H1 (cell line): ENCODE measurements at regions not wholly inside any gene's neighbourhood (a gene's known extent, or its start where the extent isn't known, plus 50 kb on each side); places are given as distances from the start of the nearest gene placed in this dataset.

Source experiments
- BACH1 ChIP-seq: IDR thresholded peaks from 2 replicates; pipeline ENCODE4 v1.6.1; 2012; ENCODE audit warnings: low read length, improper control_type of control experiment
- CEBPB ChIP-seq: IDR thresholded peaks from 2 replicates; pipeline ENCODE4 v1.6.1; 2012; ENCODE audit warnings: low read depth, low read length
- CHD2 ChIP-seq: IDR thresholded peaks from 2 replicates; pipeline ENCODE4 v1.6.1; 2012; ENCODE audit warnings: low read length, improper control_type of control experiment
- CTCF ChIP-seq, 3 experiments: IDR thresholded peaks; 1 replicate in 2 of 3; 2 replicates in 1 of 3; pipeline versions ENCODE4 v1.5.1 to v1.6.1; 2011; ENCODE audit warnings: low read length in 3 of 3, mild to moderate bottlenecking in 3 of 3, inconsistent platforms in 2 of 3, low read depth in 1 of 3, moderate library complexity in 1 of 3; ENCODE audit not compliant: insufficient read depth in 1 of 3; ENCODE audit errors: control extremely low read depth in 1 of 3
- E2F6 ChIP-seq: IDR thresholded peaks from 2 replicates; pipeline ENCODE4 v1.6.1; 2012; ENCODE audit warnings: inconsistent platforms
- EGR1 ChIP-seq: IDR thresholded peaks from 2 replicates; pipeline ENCODE4 v1.6.1; 2011; ENCODE audit warnings: low read depth, low read length, borderline replicate concordance
- EP300 ChIP-seq, 2 experiments: IDR thresholded peaks; 1 replicate in 1 of 2; 2 replicates in 1 of 2; pipeline ENCODE4 v1.6.1; 2011 to 2012; ENCODE audit warnings: low read depth in 2 of 2, low read length in 2 of 2, mild to moderate bottlenecking in 2 of 2, borderline replicate concordance in 1 of 2, inconsistent platforms in 1 of 2, moderate library complexity in 1 of 2
- EZH2 ChIP-seq: fragments of 200-600 bp; sonication (generic); IDR thresholded peaks from 2 replicates; pipeline ENCODE4 v1.7.1; 2012; ENCODE audit warnings: low read depth, mild to moderate bottlenecking, moderate library complexity, low read length, inconsistent platforms; ENCODE audit not compliant: severe bottlenecking
- NRF1 ChIP-seq: IDR thresholded peaks from 2 replicates; pipeline ENCODE4 v1.6.1; 2011; ENCODE audit warnings: mild to moderate bottlenecking, low read depth, low read length, improper control_type of control experiment
- TAF1 ChIP-seq: IDR thresholded peaks from 2 replicates; pipeline ENCODE4 v1.6.1; 2011; ENCODE audit warnings: mild to moderate bottlenecking, low read depth, low read length
- USF2 ChIP-seq: IDR thresholded peaks from 2 replicates; pipeline ENCODE4 v1.6.1; 2011; ENCODE audit warnings: low read length, improper control_type of control experiment

GRCh38 chr1:11395616-11396015, 83.3 kb upstream of the DISP3 start:
- TF ChIP-seq NRF1 (no peak), EP300 (IDR thresholded peaks at IDR 0.05; ENCODE audit: borderline replicate concordance in 1 of 2, low read depth in 2 of 2, low read length in 2 of 2) (no peak), BACH1 (no peak), USF2 (no peak), EGR1 (no peak), E2F6 (no peak), EZH2 (no peak), CEBPB (no peak), CTCF (IDR thresholded peaks at IDR 0.05; ENCODE audit: control extremely low read depth in 1 of 3, insufficient read depth in 1 of 3, low read depth in 1 of 3, low read length in 3 of 3) (no peak), CHD2 (no peak), TAF1 (no peak)
